H1 (cell line): ENCODE measurements at regions not wholly inside any gene's neighbourhood (a gene's known extent, or its start where the extent isn't known, plus 50 kb on each side); places are given as distances from the start of the nearest gene placed in this dataset.

Source experiments
- CBX8 ChIP-seq: fragments of 300-800, 300-1000 bp; sonication (generic); IDR thresholded peaks from 2 replicates; pipeline ENCODE4 v1.7.1; 2016; ENCODE audit warnings: low read depth, low read length, borderline replicate concordance
- EGR1 ChIP-seq: IDR thresholded peaks from 2 replicates; pipeline ENCODE4 v1.6.1; 2011; ENCODE audit warnings: low read depth, low read length, borderline replicate concordance
- JUND ChIP-seq: IDR thresholded peaks from 2 replicates; pipeline ENCODE4 v1.6.1; 2011; ENCODE audit warnings: mild to moderate bottlenecking, improper control_type of control experiment, low read length
- NANOG ChIP-seq: IDR thresholded peaks from 2 replicates; pipeline ENCODE4 v1.6.1; 2011; ENCODE audit warnings: low read length, low read depth, mild to moderate bottlenecking, inconsistent platforms; ENCODE audit not compliant: insufficient read depth, poor library complexity, severe bottlenecking
- POLR2A ChIP-seq, 2 experiments: IDR thresholded peaks; 1 replicate in 1 of 2; 2 replicates in 1 of 2; pipeline ENCODE4 v1.6.1; 2011; ENCODE audit warnings: low read depth in 2 of 2, low read length in 2 of 2, mild to moderate bottlenecking in 2 of 2; ENCODE audit errors: control extremely low read depth in 1 of 2
- RBBP5 ChIP-seq: IDR thresholded peaks from 2 replicates; pipeline ENCODE4 v1.7.1; 2012; ENCODE audit warnings: low read depth, mild to moderate bottlenecking, inconsistent platforms, low read length, moderate library complexity, borderline replicate concordance
- ZNF274 ChIP-seq: IDR thresholded peaks from 2 replicates; pipeline ENCODE4 v1.7.0; 2012; ENCODE audit warnings: low read length, borderline replicate concordance; ENCODE audit errors: extremely low read depth
- TF ChIP-seq, protein P1 (sequence below): fragments of 300-600 bp; sonication (generic); IDR thresholded peaks from 2 replicates; pipeline ENCODE4 v1.7.1; 2012; ENCODE audit warnings: low read length, moderate library complexity, mild to moderate bottlenecking, inconsistent platforms; ENCODE audit not compliant: insufficient replicate concordance
- TF ChIP-seq, protein P2 (sequence below): IDR thresholded peaks from 2 replicates; pipeline ENCODE4 v1.6.1; 2012; ENCODE audit warnings: inconsistent platforms

DNA sequence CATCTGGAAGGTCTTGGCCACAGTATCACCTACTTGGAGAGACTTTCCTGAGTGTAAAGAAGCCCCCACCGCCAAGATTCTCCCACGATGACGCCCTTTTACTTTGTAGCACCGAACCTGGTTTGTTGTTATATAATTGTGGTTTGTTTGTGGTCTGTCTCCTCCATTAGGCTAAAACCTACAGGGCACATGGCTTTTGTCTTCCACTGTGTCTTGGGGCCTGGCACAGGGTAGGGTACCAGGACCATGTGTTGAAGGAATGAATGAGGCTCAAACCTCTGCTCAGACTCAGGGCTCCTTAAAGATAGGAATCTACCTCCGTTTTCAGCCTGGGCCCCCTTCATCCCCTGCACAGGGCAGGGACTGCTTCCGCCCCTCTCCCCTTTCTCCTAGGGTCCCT, 59.4 kb upstream of the CCDC167 start (continued):
- TF ChIP-seq, protein P1, sequence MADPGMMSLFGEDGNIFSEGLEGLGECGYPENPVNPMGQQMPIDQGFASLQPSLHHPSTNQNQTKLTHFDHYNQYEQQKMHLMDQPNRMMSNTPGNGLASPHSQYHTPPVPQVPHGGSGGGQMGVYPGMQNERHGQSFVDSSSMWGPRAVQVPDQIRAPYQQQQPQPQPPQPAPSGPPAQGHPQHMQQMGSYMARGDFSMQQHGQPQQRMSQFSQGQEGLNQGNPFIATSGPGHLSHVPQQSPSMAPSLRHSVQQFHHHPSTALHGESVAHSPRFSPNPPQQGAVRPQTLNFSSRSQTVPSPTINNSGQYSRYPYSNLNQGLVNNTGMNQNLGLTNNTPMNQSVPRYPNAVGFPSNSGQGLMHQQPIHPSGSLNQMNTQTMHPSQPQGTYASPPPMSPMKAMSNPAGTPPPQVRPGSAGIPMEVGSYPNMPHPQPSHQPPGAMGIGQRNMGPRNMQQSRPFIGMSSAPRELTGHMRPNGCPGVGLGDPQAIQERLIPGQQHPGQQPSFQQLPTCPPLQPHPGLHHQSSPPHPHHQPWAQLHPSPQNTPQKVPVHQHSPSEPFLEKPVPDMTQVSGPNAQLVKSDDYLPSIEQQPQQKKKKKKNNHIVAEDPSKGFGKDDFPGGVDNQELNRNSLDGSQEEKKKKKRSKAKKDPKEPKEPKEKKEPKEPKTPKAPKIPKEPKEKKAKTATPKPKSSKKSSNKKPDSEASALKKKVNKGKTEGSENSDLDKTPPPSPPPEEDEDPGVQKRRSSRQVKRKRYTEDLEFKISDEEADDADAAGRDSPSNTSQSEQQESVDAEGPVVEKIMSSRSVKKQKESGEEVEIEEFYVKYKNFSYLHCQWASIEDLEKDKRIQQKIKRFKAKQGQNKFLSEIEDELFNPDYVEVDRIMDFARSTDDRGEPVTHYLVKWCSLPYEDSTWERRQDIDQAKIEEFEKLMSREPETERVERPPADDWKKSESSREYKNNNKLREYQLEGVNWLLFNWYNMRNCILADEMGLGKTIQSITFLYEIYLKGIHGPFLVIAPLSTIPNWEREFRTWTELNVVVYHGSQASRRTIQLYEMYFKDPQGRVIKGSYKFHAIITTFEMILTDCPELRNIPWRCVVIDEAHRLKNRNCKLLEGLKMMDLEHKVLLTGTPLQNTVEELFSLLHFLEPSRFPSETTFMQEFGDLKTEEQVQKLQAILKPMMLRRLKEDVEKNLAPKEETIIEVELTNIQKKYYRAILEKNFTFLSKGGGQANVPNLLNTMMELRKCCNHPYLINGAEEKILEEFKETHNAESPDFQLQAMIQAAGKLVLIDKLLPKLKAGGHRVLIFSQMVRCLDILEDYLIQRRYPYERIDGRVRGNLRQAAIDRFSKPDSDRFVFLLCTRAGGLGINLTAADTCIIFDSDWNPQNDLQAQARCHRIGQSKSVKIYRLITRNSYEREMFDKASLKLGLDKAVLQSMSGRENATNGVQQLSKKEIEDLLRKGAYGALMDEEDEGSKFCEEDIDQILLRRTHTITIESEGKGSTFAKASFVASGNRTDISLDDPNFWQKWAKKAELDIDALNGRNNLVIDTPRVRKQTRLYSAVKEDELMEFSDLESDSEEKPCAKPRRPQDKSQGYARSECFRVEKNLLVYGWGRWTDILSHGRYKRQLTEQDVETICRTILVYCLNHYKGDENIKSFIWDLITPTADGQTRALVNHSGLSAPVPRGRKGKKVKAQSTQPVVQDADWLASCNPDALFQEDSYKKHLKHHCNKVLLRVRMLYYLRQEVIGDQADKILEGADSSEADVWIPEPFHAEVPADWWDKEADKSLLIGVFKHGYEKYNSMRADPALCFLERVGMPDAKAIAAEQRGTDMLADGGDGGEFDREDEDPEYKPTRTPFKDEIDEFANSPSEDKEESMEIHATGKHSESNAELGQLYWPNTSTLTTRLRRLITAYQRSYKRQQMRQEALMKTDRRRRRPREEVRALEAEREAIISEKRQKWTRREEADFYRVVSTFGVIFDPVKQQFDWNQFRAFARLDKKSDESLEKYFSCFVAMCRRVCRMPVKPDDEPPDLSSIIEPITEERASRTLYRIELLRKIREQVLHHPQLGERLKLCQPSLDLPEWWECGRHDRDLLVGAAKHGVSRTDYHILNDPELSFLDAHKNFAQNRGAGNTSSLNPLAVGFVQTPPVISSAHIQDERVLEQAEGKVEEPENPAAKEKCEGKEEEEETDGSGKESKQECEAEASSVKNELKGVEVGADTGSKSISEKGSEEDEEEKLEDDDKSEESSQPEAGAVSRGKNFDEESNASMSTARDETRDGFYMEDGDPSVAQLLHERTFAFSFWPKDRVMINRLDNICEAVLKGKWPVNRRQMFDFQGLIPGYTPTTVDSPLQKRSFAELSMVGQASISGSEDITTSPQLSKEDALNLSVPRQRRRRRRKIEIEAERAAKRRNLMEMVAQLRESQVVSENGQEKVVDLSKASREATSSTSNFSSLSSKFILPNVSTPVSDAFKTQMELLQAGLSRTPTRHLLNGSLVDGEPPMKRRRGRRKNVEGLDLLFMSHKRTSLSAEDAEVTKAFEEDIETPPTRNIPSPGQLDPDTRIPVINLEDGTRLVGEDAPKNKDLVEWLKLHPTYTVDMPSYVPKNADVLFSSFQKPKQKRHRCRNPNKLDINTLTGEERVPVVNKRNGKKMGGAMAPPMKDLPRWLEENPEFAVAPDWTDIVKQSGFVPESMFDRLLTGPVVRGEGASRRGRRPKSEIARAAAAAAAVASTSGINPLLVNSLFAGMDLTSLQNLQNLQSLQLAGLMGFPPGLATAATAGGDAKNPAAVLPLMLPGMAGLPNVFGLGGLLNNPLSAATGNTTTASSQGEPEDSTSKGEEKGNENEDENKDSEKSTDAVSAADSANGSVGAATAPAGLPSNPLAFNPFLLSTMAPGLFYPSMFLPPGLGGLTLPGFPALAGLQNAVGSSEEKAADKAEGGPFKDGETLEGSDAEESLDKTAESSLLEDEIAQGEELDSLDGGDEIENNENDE = no peak
- no peak for TF ChIP-seq CBX8
- no peak for TF ChIP-seq RBBP5
- no peak for TF ChIP-seq EGR1
- no peak for TF ChIP-seq NANOG
- no peak for TF ChIP-seq POLR2A (IDR thresholded peaks at IDR 0.05; ENCODE audit: control extremely low read depth in 1 of 2, low read depth in 2 of 2, low read length in 2 of 2)
- TF ChIP-seq JUND = no peak
- TF ChIP-seq, protein P2, sequence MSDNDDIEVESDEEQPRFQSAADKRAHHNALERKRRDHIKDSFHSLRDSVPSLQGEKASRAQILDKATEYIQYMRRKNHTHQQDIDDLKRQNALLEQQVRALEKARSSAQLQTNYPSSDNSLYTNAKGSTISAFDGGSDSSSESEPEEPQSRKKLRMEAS = no peak
- no peak for TF ChIP-seq ZNF274
